AG20443 (cell line): ENCODE measurements at regions not wholly inside any gene's neighbourhood (a gene's known extent, or its start where the extent isn't known, plus 50 kb on each side); places are given as distances from the start of the nearest gene placed in this dataset.
"Not testable (repeated sequence)": the region's sequence is repeated elsewhere in the genome, so short reads cannot be mapped to it uniquely, and the experiment has no call there.

Source experiments
- DNase-seq: peaks from one replicate; pipeline ENCODE4 v3.0.0; 2012; ENCODE audit warnings: low spot score, mixed read lengths

DNA sequence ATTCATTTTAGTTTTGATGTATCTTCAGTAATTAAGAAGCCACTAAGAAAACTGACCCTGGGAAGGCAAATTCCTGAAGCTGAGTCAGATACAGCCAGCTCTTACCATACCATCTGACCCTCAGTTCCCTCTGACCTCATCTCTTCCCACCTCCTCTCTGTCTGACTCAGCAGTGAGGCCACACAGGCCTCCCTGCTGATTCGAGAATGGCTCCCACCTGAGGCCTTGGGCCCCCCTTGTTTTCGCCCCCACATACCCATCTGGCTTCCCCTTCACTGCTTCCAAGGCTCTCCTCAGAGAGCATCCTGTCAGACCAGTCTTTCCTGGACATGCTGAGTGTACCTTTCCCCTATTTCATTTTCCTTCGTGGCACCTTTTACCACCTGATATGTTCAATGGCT is 71.0 kb upstream of the CYP1B1 start:
- peak; percentile 93 for DNase-seq

DNA sequence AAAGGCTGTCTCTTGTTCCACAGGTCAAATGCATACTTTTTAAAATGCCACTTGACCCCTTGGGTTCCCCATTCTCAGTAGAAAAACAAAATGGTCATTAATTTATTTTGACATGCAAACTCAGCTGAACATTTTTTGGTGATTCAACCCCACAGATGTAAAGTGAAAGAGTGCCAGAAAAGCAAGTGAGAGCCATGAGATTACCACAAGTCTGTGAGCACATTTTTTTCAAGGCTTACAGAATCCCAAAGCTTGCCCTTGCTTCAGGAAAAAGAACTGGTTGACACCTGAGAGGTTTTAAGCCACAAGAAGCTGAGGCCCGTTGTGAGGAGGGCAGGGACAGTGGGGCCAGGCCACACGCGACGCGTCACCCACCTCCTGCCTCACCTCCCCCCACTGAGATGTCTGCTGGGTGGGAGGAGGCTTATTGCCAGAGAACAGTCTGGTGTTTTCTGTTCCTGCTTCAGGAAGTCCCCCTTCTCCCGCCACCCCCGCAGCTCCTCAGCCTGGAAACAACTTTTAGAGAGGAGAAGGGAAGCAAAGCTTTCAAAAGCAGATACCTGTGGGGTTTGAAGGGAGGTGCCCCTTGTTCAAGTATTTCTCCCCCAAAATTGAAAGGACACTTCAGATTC is 70.4 kb upstream of the CYP1B1 start:
- DNase-seq: peak; percentile 70

DNA sequence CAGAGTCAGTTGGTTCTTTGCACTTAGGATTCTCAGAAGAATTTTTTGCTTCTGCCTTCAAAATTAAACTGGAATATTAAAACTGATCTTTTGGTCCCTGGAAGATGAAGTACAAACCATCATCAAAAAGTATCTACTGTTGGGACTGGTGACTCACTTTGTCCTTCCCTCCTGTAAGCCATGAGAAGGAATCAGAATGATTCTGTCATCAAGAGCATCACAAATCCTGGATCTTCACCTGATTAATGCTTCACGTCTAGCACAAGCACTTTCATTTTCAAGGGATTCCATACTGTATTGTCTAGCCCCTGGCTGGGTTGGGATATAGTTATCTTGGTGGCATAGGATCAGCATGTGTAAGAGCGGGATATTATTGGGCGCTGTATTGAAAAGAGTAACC is 69.3 kb upstream of the CYP1B1 start:
- DNase-seq: no peak

DNA sequence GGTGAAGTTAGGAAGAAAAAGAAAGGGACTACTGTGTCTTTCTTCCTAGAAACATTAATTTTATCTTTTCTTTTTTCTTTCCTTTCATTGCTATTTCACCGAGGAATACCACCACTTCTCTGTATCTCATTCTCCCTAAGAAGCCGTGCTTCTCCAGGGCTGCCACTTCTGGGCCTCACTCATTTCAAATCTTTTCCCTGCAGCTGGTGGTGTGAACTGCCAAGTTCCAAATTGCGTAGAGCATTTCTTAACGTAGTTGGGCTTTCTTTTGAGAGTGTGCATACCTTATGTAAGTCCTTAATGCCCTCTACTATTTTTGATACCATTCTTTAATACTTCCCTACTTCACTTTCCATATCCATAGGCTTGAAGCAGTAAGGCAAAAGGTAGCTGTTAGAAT is 66.7 kb upstream of the CYP1B1 start:
- DNase-seq: no peak

DNA sequence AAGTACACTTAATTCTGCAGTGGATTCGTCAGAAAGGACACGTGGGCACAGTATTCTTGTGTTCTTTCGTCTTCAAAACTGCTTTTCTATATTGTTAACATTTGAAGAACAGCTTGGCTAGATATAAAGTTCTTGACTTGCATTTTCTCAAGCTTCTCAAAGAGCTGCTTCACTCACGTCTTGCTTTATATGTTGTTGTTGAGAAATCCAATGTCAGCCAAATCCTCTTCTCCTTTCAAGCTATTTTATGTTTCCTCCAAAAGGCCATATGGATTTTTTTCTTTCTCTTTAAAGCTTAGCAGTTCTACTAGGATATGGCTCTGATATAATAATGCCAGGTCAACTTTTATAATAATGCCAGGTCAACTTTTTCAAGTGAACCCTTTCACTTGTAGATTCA is 65.5 kb upstream of the CYP1B1 start:
- DNase-seq: no peak

DNA sequence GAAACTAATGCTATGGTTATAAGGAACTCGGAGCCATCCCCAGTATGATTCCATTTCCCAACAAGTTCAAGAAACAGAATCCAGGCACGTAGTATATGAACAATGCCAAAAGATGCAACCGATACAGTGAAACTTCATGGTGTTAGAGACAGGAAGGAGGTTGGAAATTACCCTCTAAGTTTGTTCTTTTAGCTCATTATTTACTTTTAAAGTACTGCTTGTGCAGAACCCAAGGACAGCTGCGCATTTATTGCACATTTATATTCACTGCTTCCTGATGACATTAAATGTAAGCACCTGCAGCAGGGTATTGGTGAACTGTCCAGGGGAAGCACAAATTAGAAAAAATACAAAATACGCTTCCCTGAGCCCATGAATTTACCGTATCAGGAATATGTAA is 63.0 kb upstream of the CYP1B1 start:
- DNase-seq: no peak

DNA sequence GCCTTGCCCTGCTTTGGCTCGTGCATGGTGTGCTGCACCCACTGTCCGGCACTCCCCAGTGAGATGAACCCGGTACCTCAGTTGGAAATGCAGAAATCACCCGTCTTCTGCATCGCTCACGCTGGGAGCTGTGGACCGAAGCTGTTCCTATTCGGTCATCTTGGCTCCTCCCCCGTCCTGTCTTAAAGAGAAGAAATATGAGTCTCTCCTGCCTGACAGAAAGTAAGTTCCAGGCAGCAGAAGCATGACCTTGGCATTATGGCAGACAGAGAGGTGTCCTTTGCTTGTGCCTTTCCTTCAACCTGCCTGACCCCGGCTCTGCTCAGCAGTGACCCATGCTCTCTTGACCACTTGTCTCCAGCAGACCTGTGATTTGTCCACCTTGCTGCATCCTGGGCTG is 62.5 kb upstream of the CYP1B1 start:
- no peak for DNase-seq

DNA sequence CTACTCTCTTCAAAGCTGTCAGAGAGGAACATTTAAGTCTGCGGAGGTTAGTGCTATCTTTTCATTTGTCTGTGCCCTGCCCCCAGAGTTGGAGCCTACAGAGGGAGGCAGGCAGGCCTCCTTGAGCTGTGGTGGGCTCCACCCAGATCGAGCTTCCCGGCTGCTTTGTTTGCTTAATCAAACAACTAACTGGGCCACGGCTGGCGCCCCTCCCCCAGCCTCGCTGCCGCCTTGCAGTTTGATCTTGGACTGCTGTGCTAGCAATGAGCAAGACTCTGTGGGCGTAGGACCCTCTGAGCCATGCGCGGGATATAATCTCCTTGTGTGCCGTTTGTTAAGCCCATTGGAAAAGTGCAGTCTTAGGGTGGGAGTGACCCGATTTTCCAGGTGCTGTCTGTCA is 62.0 kb upstream of the CYP1B1 start:
- DNase-seq: not testable (repeated sequence)

DNA sequence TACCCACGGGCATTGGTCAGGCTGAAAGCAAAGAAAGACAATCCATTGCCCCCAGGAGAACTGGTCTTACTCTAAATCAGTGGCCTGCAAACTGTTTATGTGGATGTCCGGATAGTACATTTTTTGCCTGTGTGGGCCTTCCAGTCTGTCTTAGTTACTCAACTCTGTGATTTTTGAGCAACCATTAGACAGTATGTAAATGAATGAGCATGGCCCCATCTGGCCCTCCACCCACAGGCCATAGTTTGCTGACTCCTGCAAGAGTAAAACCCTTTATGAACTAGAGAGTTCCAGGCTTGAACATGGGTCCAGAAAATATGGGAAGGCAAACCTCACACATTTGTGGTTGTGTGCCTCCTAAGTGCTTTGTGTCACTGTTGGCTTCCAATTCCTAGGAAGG is 55.7 kb upstream of the CYP1B1 start:
- DNase-seq: no peak

DNA sequence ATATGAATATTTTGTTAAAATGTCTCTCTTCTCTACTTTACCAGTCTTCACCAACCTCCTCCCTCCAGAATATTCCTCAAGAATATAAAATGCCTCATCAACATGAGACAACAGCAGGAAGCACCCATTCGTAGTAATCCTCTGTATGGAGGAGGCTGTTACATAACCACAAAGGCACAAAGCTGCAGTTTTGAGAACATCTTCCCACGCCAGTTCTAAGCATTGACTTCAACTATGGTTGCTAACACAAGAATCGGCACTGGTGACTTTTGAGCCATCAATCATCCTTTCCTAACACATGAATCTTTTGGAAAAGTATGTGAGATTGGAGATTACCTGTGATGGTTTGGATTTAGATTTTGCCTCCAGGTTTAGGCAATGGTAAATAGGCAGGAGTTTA is 54.9 kb upstream of the CYP1B1 start:
- DNase-seq: no peak

DNA sequence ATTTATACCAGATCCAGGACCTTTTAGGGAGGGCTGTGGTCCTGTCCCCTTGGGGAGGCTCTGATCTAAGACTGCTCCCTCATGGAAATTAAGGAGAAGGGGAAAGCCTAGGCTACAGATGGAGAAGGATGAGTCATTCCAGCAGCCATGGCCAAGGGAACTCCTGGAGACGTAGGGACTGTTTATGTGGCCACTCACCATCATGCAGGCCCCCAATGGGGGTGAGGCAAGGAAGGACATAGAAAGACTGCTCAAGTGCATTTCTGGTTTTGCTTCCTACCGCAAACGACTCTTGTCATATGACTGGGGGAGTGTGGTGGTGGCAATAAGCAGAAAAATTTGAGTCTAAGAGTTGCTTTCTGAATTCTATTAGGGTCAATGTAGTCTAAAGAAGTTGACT is 54.0 kb upstream of the CYP1B1 start:
- no peak for DNase-seq

DNA sequence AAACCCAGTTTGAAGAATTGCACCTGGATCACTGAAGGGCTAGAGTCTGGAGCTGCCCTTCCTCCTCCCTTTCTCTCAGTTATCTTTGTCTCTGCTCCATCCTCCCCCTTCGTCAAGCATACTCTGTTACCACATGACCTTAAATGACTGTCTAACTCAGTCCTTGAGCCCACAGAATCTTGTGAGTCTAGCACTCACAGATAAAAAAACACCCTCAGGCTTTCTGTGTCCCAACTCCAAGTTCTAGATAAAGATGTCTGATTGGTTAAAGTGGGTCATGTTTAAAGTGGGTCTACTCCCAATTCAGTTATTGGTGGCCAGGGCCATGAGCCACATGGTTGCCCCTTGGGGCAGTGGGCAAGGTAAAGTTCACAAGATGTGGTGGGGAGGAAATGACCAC is 53.5 kb upstream of the CYP1B1 start:
- DNase-seq: no peak

DNA sequence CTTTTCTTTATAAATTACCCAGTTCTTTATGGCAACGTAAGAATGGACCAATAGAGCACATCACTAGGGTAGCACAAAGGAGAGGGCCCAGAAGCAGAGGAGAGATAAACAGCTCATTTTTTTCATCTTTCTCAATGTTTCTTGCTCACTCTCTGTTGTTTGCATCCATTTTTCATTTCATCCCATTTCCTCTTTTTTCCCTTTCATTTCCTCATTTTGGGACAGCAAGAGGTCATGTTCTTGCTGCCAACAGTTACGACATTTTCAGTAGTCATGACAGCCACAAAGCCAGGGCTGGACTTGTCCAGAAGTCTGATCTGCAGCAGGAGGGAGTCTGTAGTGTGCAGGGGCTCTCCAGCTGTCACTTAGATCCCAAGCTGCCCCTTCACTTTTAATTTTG is 52.7 kb upstream of the CYP1B1 start:
- DNase-seq: peak; percentile 62

DNA sequence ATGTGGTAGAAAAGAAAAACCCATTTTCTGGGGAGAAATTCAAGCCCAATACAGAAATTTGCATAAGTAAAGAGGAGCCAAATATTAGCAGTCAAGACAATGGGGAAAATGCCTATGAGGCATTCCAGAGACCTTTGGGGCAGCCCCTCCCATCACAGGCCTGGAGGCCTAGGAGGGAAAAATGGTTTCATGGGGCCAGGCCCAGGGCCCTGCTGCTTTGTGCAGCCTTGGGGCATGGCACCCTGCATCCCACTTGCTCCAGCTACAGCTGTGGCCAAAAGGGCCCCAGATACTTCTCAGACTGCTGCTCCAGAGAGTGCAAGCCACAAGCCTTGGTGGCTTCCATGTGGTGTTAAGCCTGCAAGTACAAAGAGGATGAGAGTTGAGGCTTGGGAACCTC is 51.3 kb upstream of the CYP1B1 start:
- DNase-seq: no peak

DNA sequence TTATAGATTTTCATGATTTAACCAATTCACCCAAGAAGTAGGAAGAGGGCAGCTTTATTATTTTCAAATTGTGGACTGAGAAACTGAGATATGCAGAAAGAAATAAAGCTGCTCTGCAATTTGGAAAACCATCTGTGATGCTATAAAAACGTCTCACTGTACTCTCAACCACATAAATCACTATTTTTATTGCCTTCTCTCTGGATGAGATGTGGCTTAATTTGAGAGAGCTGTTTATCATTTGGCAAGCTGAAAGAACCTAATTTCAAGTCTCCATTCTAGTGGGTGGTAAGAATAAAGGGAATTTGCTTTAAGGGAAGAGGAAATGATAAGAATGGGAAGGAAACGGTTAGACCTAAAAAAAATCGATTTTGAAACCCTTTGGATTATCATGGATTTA is 49.9 kb upstream of the CYP1B1 start:
- no peak for DNase-seq
